Nephron (organoid): ENCODE measurements at regions not wholly inside any gene's neighbourhood (a gene's known extent, or its start where the extent isn't known, plus 50 kb on each side); places are given as distances from the start of the nearest gene placed in this dataset.

ENCODE experiments used
- H3K27ac Mint-ChIP-seq, 3 experiments: 2 replicates each; pipeline ENCODE4 v1.8.0; 2020; ENCODE audit warnings: mixed read lengths in 3 of 3, mild to moderate bottlenecking in 2 of 3, moderate library complexity in 1 of 3
- H3K27me3 Mint-ChIP-seq: 2 replicates; pipeline ENCODE4 v1.8.0; 2021; ENCODE audit warnings: low read depth, mild to moderate bottlenecking, moderate library complexity, mixed read lengths
- H3K36me3 Mint-ChIP-seq: 2 replicates; pipeline ENCODE4 v1.8.0; 2020; ENCODE audit warnings: low read depth, mixed read lengths
- H3K4me1 Mint-ChIP-seq: 2 replicates; pipeline ENCODE4 v1.8.0; 2020; ENCODE audit warnings: mixed read lengths
- H3K4me3 Mint-ChIP-seq, 3 experiments: 2 replicates each; pipeline ENCODE4 v1.8.0; 2020; ENCODE audit warnings: mild to moderate bottlenecking in 3 of 3, mixed read lengths in 3 of 3, moderate library complexity in 2 of 3
- H3K9me3 Mint-ChIP-seq: 2 replicates; pipeline ENCODE4 v1.8.0; 2020; ENCODE audit warnings: mixed read lengths
- TF ChIP-seq, protein P1 (sequence below), 3 experiments: fragments of 200-600 bp; sonication (generic); IDR thresholded peaks; one replicate each; pipeline ENCODE4 v1.5.0; 2021; ENCODE audit warnings: antibody characterized with exemption in 3 of 3; ENCODE audit not compliant: unreplicated experiment in 3 of 3

DNA sequence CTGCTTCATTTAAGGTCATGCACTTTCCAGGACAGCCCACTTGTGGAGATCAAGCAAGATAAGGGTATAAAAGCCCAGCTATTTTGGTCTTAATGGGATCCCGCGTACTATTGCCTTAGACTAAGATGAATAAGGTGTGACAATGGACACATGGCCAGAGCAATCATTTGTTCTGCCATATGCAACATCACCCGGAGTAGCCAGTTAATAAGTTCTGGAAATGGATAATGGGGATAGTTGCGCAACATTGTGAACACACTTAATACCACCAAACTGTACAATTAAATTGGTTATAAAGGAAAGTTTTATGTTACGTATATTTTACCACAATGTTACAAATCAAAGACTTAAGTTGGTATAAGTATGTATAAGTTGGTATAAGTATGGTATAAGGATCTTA lies 674.5 kb downstream of the HDGFL1 start:
- Mint-ChIP-seq H3K27me3 (no peaks in the 10 kb centered on the region), H3K4me1 (peaks cover 17% of the 10 kb centered on the region), H3K36me3 (no peaks in the 10 kb centered on the region), H3K9me3 (peaks cover 11% of the 10 kb centered on the region), H3K4me3 (no peak overlapping the region), H3K27ac (no peak overlapping the region)
- TF ChIP-seq, protein P1, sequence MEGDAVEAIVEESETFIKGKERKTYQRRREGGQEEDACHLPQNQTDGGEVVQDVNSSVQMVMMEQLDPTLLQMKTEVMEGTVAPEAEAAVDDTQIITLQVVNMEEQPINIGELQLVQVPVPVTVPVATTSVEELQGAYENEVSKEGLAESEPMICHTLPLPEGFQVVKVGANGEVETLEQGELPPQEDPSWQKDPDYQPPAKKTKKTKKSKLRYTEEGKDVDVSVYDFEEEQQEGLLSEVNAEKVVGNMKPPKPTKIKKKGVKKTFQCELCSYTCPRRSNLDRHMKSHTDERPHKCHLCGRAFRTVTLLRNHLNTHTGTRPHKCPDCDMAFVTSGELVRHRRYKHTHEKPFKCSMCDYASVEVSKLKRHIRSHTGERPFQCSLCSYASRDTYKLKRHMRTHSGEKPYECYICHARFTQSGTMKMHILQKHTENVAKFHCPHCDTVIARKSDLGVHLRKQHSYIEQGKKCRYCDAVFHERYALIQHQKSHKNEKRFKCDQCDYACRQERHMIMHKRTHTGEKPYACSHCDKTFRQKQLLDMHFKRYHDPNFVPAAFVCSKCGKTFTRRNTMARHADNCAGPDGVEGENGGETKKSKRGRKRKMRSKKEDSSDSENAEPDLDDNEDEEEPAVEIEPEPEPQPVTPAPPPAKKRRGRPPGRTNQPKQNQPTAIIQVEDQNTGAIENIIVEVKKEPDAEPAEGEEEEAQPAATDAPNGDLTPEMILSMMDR (IDR thresholded peaks at IDR 0.05; ENCODE audit: unreplicated experiment in 3 of 3): no peak

DNA sequence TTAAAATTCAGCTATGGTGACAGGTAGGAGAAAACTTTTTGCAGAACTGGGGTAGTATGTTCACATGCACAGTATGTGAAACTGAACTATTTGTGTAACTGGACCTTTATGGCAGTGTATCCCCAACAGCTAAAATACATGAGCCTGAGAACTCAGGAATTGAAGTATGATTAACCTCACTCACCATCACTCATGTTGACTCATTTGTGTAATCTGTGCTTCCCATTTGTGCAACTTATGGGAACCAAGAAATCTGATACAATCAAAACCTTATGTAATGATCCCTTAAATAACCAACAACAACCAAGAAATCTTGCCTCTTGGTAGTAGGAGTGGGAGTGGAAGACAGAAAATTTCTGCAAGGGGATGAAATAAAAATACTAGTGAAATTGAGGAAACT lies 674.9 kb downstream of the HDGFL1 start:
- H3K9me3 Mint-ChIP-seq: peaks cover 15% of the 10 kb centered on the region
- H3K27me3 Mint-ChIP-seq: no peaks in the 10 kb centered on the region
- TF ChIP-seq, protein P1 (IDR thresholded peaks at IDR 0.05; ENCODE audit: unreplicated experiment in 3 of 3): no peak
- no peaks in the 10 kb centered on the region for H3K36me3 Mint-ChIP-seq
- H3K4me1 Mint-ChIP-seq: peaks cover 17% of the 10 kb centered on the region
- H3K4me3 Mint-ChIP-seq: no peak overlapping the region
- H3K27ac Mint-ChIP-seq: no peak overlapping the region

DNA sequence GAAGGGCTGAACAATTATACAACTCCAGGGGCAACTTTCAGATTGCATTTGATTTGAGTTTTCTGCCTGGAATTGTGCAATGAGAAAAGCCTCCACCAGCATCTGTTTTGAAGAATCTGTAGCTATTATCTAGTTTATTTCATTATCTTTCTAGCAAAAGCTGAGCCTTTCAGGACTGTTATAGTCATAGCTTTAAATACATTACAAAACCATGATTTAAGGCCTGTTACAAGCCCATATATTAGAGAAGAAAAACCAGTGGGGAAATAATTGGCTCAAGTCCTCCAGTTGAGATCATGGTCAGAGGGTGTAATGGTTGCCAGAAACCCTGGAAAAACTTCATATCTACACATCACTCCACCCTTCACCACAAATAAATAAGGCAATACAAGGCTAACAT lies 676.2 kb downstream of the HDGFL1 start:
- Mint-ChIP-seq H3K4me3 (no peak overlapping the region), H3K27me3 (no peaks in the 10 kb centered on the region), H3K27ac (peak overlapping the region; percentile 74 to 82 (median 74)), H3K4me1 (peaks cover 17% of the 10 kb centered on the region), H3K9me3 (peaks cover 17% of the 10 kb centered on the region), H3K36me3 (no peaks in the 10 kb centered on the region)
- TF ChIP-seq, protein P1 (IDR thresholded peaks at IDR 0.05; ENCODE audit: unreplicated experiment in 3 of 3): no peak

DNA sequence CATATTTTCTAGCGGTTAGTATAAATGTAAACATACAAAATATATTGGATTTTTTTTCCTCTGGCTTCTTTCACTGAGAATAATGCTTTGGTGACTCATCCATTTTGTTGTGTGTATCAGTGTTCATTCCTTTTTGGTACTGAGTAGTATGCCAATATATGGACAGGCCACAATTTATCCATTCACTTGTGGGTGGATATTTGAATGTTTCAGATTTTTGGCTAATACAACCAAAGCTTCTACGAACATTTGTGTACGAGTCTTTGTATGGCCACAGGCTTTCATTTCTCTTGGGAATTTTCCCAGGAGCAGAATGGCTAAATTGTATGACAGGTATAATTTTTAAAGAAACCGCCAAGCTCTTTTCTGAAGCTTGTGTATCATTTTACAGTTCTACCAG lies 677.5 kb downstream of the HDGFL1 start:
- Mint-ChIP-seq H3K27ac (no peak overlapping the region), H3K4me3 (no peak overlapping the region), H3K9me3 (peaks cover 12% of the 10 kb centered on the region), H3K4me1 (peaks cover 17% of the 10 kb centered on the region), H3K36me3 (no peaks in the 10 kb centered on the region), H3K27me3 (no peaks in the 10 kb centered on the region)
- TF ChIP-seq, protein P1 (IDR thresholded peaks at IDR 0.05; ENCODE audit: unreplicated experiment in 3 of 3): no peak

DNA sequence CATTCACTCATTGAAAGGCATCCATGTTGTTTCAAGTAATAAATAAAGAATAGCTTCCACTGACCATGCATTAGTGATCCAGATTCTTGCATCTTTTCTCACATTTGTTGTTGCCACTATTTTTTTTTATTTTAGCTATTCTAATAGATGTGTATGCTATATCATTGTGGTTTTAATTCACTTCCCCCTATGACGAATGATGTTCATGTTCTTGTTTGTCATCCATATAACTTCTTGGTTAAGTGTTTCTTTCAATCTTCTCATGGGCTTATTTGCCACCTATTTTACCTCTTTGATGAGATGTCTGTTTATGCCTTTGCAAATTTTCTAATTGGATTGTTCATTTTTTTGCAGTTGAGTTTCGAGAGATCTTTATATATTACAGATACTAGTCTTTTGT lies 681.2 kb downstream of the HDGFL1 start:
- Mint-ChIP-seq H3K4me3 (no peak overlapping the region), H3K9me3 (peaks cover 25% of the 10 kb centered on the region), H3K4me1 (peaks cover 4% of the 10 kb centered on the region), H3K27ac (no peak overlapping the region), H3K27me3 (no peaks in the 10 kb centered on the region), H3K36me3 (peaks cover 7% of the 10 kb centered on the region)
- TF ChIP-seq, protein P1 (IDR thresholded peaks at IDR 0.05; ENCODE audit: unreplicated experiment in 3 of 3): no peak

DNA sequence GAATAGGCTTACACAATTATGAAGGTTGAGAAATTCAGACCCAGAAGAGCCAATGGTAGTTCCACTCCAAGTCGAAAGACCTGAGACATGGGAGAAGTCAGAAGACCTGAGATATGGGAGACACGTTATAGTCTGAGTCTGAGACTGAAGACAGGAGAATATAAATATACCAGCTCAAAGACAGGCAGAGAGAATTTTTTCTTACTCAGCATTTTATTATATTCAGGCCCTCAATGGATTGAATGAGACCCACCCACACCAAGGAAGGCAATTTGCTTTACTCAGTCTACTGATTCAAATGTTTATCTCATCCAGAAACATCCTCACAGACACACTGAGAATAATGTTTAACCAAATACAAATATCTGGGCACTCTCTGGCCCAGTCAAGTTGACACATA lies 693.5 kb downstream of the HDGFL1 start:
- peaks cover 17% of the 10 kb centered on the region for H3K36me3 Mint-ChIP-seq
- TF ChIP-seq, protein P1 (IDR thresholded peaks at IDR 0.05; ENCODE audit: unreplicated experiment in 3 of 3): no peak
- H3K4me3 Mint-ChIP-seq: no peak overlapping the region
- peaks cover 7% of the 10 kb centered on the region for H3K27me3 Mint-ChIP-seq
- peaks cover 31% of the 10 kb centered on the region for H3K9me3 Mint-ChIP-seq
- H3K4me1 Mint-ChIP-seq: no peaks in the 10 kb centered on the region
- no peak overlapping the region for H3K27ac Mint-ChIP-seq
